ACC112 (cell line): ENCODE measurements at regions not wholly inside any gene's neighbourhood (a gene's known extent, or its start where the extent isn't known, plus 50 kb on each side); places are given as distances from the start of the nearest gene placed in this dataset.

Experiments used
- H2AFZ ChIP-seq: fragments of 200-600 bp; sonication (generic); one replicate; pipeline ENCODE4 v1.6.0; 2017; ENCODE audit warnings: antibody characterized with exemption, low read length; ENCODE audit not compliant: unreplicated experiment
- H3K27ac ChIP-seq: fragments of 200-600 bp; sonication (generic); 2 replicates; pipeline ENCODE4 v1.5.1; 2014; ENCODE audit warnings: low read depth, mild to moderate bottlenecking, antibody characterized with exemption, low read length, moderate library complexity
- H3K27me3 ChIP-seq: fragments of 200-600 bp; sonication (generic); 2 replicates; pipeline ENCODE4 v1.6.1; 2014; ENCODE audit warnings: mild to moderate bottlenecking, antibody characterized with exemption, low read length, moderate library complexity, mixed read lengths; ENCODE audit not compliant: insufficient read depth
- H3K36me3 ChIP-seq: fragments of 200-600 bp; sonication (generic); 2 replicates; pipeline ENCODE4 v1.6.1; 2016; ENCODE audit warnings: mild to moderate bottlenecking, antibody characterized with exemption, low read length, moderate library complexity, mixed read lengths; ENCODE audit not compliant: insufficient read depth
- H3K4me1 ChIP-seq: fragments of 200-600 bp; sonication (generic); one replicate; pipeline ENCODE4 v1.6.1; 2016; ENCODE audit warnings: low read length, mixed read lengths; ENCODE audit not compliant: insufficient read depth, unreplicated experiment, control insufficient read depth
- H3K4me3 ChIP-seq: fragments of 200-600 bp; sonication (generic); 2 replicates; pipeline ENCODE4 v1.5.1; 2014; ENCODE audit warnings: mild to moderate bottlenecking, low read depth, low read length
- H3K79me2 ChIP-seq: fragments of 200-600 bp; sonication (generic); one replicate; pipeline ENCODE4 v1.6.0; 2016; ENCODE audit warnings: low read length; ENCODE audit not compliant: control insufficient read depth, unreplicated experiment, insufficient read depth

- no peak overlapping the region for H3K4me3 ChIP-seq
- no peak overlapping the region for H2AFZ ChIP-seq
- peaks cover 17% of the 10 kb centered on the region for H3K4me1 ChIP-seq
- H3K27ac ChIP-seq: no peak overlapping the region
- no peaks in the 10 kb centered on the region for H3K79me2 ChIP-seq
- H3K36me3 ChIP-seq: no peaks in the 10 kb centered on the region
- peaks cover 21% of the 10 kb centered on the region for H3K27me3 ChIP-seq
Measured at GRCh38 chr1:209318181-209319056, 265.1 kb upstream of the CAMK1G start.

DNA sequence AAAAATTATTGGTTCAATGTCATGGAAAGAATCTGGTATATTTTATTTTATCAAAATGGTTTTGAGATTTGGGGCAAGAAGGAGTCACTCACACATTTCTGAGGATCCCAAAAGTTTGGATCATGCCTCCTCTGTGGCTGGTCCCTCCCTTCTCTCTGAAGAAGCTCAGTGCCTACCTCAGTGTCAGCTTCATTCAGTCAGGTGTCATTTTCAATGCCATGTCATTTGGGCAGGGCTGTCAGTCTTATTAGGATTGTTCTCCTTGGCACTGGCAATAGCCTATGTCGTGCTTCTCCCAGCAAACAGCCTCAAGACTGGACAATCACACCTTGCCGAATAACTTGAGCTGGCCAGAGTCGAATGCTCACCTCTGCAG lies 264.5 kb upstream of the CAMK1G start:
- H3K4me1 ChIP-seq: peaks cover 17% of the 10 kb centered on the region
- no peak overlapping the region for H3K4me3 ChIP-seq
- H3K27ac ChIP-seq: no peak overlapping the region
- peaks cover 14% of the 10 kb centered on the region for H3K27me3 ChIP-seq
- H3K79me2 ChIP-seq: no peaks in the 10 kb centered on the region
- H3K36me3 ChIP-seq: no peaks in the 10 kb centered on the region
- no peak overlapping the region for H2AFZ ChIP-seq

DNA sequence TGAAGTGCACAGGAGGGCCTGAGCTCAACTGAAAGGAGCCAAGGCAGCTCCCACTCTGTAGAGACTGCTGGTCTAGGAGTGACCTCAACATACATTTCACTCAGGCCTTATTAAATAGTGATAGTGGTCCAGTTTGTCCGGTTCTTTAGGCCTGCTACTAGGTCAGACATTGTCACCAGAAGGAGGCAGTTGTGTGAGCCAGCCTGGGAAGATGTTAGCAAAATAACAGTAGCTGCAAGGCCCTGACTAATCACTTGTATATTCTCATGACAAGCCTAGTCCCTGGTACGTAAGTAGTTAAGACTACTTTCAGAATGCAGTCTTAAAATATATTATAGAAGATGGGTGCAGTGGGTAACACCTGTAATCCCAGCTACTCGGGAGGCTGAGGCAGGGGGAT lies 264.0 kb upstream of the CAMK1G start:
- Histone ChIP-seq H3K4me1 (peaks cover 17% of the 10 kb centered on the region), H3K27ac (no peak overlapping the region), H2AFZ (no peak overlapping the region), H3K36me3 (no peaks in the 10 kb centered on the region), H3K27me3 (peaks cover 9% of the 10 kb centered on the region; the same call in 1 of the 2 replicates), H3K4me3 (no peak overlapping the region), H3K79me2 (no peaks in the 10 kb centered on the region)

DNA sequence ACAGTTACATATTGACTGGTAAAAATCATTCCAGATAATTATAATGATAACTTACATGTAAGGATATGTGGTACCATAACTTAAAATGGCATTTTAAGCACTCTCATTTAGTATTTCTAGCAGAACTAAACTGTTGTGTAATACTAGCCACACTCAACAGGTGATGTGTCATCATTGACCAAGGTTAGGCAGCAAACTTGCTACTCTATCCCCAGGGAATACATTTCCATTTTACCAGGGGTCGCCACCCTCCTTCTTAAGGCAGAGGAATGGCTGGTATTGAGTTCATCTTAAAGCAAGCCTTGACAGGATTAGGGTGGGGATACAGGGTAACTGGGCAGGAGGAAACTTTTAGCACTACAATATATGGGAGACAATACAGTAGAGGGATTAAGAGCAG lies 259.8 kb upstream of the CAMK1G start:
- Histone ChIP-seq H3K4me3 (no peak overlapping the region), H3K79me2 (no peaks in the 10 kb centered on the region)

GRCh38 chr1:209324901-209325871 lies 258.3 kb upstream of the CAMK1G start:
- Histone ChIP-seq H2AFZ (no peak overlapping the region), H3K79me2 (no peaks in the 10 kb centered on the region), H3K4me1 (no peaks in the 10 kb centered on the region), H3K27ac (no peak overlapping the region), H3K27me3 (peaks cover 17% of the 10 kb centered on the region; the same call in 1 of the 2 replicates), H3K36me3 (no peaks in the 10 kb centered on the region), H3K4me3 (no peak overlapping the region)

More for the DNA sequence above, 259.8 kb upstream of the CAMK1G start:
- Histone ChIP-seq H3K4me1 (peaks cover 10% of the 10 kb centered on the region), H3K36me3 (no peaks in the 10 kb centered on the region), H3K27me3 (peaks cover 10% of the 10 kb centered on the region; the same call in 1 of the 2 replicates), H2AFZ (no peak overlapping the region), H3K27ac (no peak overlapping the region)

DNA sequence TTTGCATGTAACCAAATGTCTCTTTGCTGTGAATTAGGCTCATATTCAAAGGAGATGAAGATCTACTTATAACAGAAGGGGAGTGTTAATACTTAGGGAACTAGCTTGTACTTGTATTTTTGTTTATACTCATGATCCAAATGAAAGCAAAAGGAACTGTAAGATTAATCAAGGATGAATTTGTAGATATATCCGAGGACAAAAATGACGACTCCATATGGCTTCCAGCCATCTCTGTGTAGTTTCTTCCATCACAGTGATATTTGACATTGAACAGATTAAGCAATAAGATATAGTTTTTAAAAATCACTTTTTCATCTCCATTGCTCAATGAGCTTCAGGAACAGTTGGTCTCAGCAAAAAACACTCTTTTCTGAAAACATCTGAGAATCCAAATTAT lies 257.4 kb upstream of the CAMK1G start:
- Histone ChIP-seq H3K27ac (no peak overlapping the region), H3K27me3 (peaks cover 17% of the 10 kb centered on the region; the same call in 1 of the 2 replicates), H3K36me3 (no peaks in the 10 kb centered on the region), H3K79me2 (no peaks in the 10 kb centered on the region), H3K4me3 (no peak overlapping the region), H2AFZ (no peak overlapping the region), H3K4me1 (no peaks in the 10 kb centered on the region)

DNA sequence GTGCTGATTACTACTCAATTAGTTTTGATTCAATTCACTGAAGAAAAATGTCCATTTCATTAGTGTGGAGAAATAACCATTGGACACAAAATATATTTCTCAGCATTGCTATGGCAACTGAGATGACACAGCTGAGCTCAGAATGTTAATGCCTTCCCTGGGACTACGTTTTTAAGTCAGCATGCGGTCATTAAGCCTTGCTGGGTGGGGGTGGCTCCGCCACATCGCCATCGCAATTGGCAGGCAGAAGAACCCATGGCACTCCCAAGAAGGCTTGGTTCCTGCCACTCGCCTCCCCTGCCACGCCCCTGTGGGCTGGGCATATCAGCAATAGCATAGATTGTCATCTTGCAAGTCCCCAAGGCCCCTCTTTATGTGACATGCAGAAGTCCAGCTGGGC lies 256.7 kb upstream of the CAMK1G start:
- Histone ChIP-seq H3K79me2 (no peaks in the 10 kb centered on the region), H3K27ac (no peak overlapping the region), H3K36me3 (no peaks in the 10 kb centered on the region), H2AFZ (no peak overlapping the region), H3K27me3 (peaks cover 17% of the 10 kb centered on the region; the same call in 1 of the 2 replicates), H3K4me3 (no peak overlapping the region), H3K4me1 (no peaks in the 10 kb centered on the region)

DNA sequence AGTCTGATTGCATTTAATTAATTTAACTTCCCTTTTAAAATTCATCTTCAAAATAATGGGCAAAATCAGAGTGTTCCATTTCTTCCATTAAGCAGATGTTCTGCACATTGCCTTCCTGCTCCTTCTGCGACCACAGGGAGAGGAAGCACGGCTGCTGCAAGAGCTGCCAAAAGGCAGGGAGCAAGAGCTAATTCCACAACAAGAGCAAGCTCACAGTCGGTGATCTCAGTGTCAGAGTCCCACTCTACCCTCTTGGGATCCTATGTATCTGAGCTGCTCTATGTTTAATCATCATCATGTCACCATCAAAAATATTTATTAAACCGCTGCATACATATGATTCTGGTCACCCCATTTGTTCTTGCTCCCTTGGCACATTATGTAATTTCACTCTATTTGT lies 255.3 kb upstream of the CAMK1G start:
- H3K27me3 ChIP-seq: peaks cover 31% of the 10 kb centered on the region; the same call in 1 of the 2 replicates
- H3K36me3 ChIP-seq: no peaks in the 10 kb centered on the region
- H3K4me1 ChIP-seq: no peaks in the 10 kb centered on the region
- H2AFZ ChIP-seq: no peak overlapping the region
- H3K79me2 ChIP-seq: no peaks in the 10 kb centered on the region
- no peak overlapping the region for H3K4me3 ChIP-seq
- H3K27ac ChIP-seq: no peak overlapping the region

- H2AFZ ChIP-seq: no peak overlapping the region
- H3K4me1 ChIP-seq: no peaks in the 10 kb centered on the region
- H3K4me3 ChIP-seq: no peak overlapping the region
- H3K27me3 ChIP-seq: peaks cover 23% of the 10 kb centered on the region
- H3K36me3 ChIP-seq: no peaks in the 10 kb centered on the region
- H3K27ac ChIP-seq: no peak overlapping the region
- no peaks in the 10 kb centered on the region for H3K79me2 ChIP-seq
Measured at GRCh38 chr1:209335178-209335577, 248.3 kb upstream of the CAMK1G start.

GRCh38 chr1:209341146-209341545 lies 242.4 kb upstream of the CAMK1G start:
- Histone ChIP-seq H3K79me2 (no peaks in the 10 kb centered on the region), H3K4me1 (peaks cover 4% of the 10 kb centered on the region), H3K36me3 (no peaks in the 10 kb centered on the region), H3K27me3 (peaks cover 1% of the 10 kb centered on the region; the same call in 1 of the 2 replicates), H2AFZ (no peak overlapping the region), H3K27ac (no peak overlapping the region), H3K4me3 (no peak overlapping the region)
